HEK293 (cell line): ENCODE measurements at regions not wholly inside any gene's neighbourhood (a gene's known extent, or its start where the extent isn't known, plus 50 kb on each side); places are given as distances from the start of the nearest gene placed in this dataset.

Experiments used
- CTCF ChIA-PET: fragments of 350-600 bp; formaldehyde crosslinking; extraction: SDS; loops from one replicate; lab custom pipeline; 2021; ENCODE audit warnings: antibody characterized with exemption; lab: Yijun Ruan, JAX
- POLR2A ChIA-PET: fragments of 300-600 bp; formaldehyde crosslinking; extraction: SDS; loops from one replicate; lab custom pipeline; 2020; ENCODE audit warnings: antibody characterized with exemption, inconsistent platforms; lab: Yijun Ruan, JAX
- H3K27ac ChIP-seq: fragments of 200-500 bp; sonication (Bioruptor generic); 2 replicates; pipeline ENCODE4 v1.5.1; 2014; ENCODE audit warnings: low read depth, low read length, control low read depth, inconsistent platforms; ENCODE audit errors: extremely low read depth
- H3K36me3 ChIP-seq, 2 experiments: fragments of 200-500 bp in 1 of 2; sonication (Bioruptor generic) in 1 of 2; 1 replicate in 1 of 2; 2 replicates in 1 of 2; pipeline ENCODE4 v1.5.1; 2014 to 2017; ENCODE audit warnings: inconsistent platforms in 2 of 2, low read length in 2 of 2; ENCODE audit not compliant: control insufficient read depth in 2 of 2, insufficient read depth in 1 of 2
- H3K4me1 ChIP-seq: fragments of 200-500 bp; sonication (Bioruptor generic); 2 replicates; pipeline ENCODE4 v1.5.1; 2014; ENCODE audit warnings: mild to moderate bottlenecking, low read length, inconsistent platforms; ENCODE audit not compliant: control insufficient read depth, insufficient read depth
- H3K4me3 ChIP-seq: 2 replicates; pipeline ENCODE4 v1.5.1; 2011; ENCODE audit warnings: low read depth, mild to moderate bottlenecking, control low read depth, low read length, moderate library complexity
- H3K9me3 ChIP-seq: fragments of 200-500 bp; sonication (Bioruptor generic); 2 replicates; pipeline ENCODE4 v1.5.1; 2014; ENCODE audit warnings: low read depth, low read length, inconsistent platforms; ENCODE audit not compliant: control insufficient read depth, insufficient read depth
- KLF16 ChIP-seq: fragments of 450-650 bp; formaldehyde crosslinking; IDR thresholded peaks from 2 replicates; pipeline ENCODE4 v1.5.1; 2017; ENCODE audit warnings: missing biosample characterization, missing genetic modification characterization
- TCF7L2 ChIP-seq: IDR thresholded peaks from 2 replicates; pipeline ENCODE4 v1.6.1; 2011; ENCODE audit warnings: low read depth, mild to moderate bottlenecking, inconsistent platforms, low read length, moderate library complexity, borderline replicate concordance
- ZBTB1 ChIP-seq: fragments of 450-650 bp; formaldehyde crosslinking; IDR thresholded peaks from 2 replicates; pipeline ENCODE4 v1.5.1; 2016; ENCODE audit warnings: missing biosample characterization, missing genetic modification characterization
- ZNF132 ChIP-seq: fragments of 450-650 bp; formaldehyde crosslinking; IDR thresholded peaks from 2 replicates; pipeline ENCODE4 v1.5.1; 2017; ENCODE audit warnings: missing biosample characterization, missing genetic modification characterization, borderline replicate concordance
- ZNF146 ChIP-seq: fragments of 450-650 bp; formaldehyde crosslinking; IDR thresholded peaks from 2 replicates; pipeline ENCODE4 v1.5.1; 2016; ENCODE audit warnings: missing biosample characterization, missing genetic modification characterization
- ZNF155 ChIP-seq: fragments of 450-650 bp; formaldehyde crosslinking; IDR thresholded peaks from 2 replicates; pipeline ENCODE4 v1.5.1; 2016; ENCODE audit warnings: missing biosample characterization, missing genetic modification characterization
- ZNF16 ChIP-seq: fragments of 450-650 bp; formaldehyde crosslinking; IDR thresholded peaks from 2 replicates; pipeline ENCODE4 v1.5.1; 2016; ENCODE audit warnings: low read depth, missing biosample characterization, missing genetic modification characterization
- ZNF214 ChIP-seq: fragments of 450-650 bp; formaldehyde crosslinking; IDR thresholded peaks from 2 replicates; pipeline ENCODE4 v1.5.1; 2017; ENCODE audit warnings: missing biosample characterization, mild to moderate bottlenecking, missing genetic modification characterization, borderline replicate concordance
- ZNF239 ChIP-seq: fragments of 450-650 bp; formaldehyde crosslinking; IDR thresholded peaks from 2 replicates; pipeline ENCODE4 v1.5.1; 2016; ENCODE audit warnings: missing biosample characterization, missing genetic modification characterization
- ZNF266 ChIP-seq: fragments of 450-650 bp; formaldehyde crosslinking; IDR thresholded peaks from 2 replicates; pipeline ENCODE4 v1.5.1; 2016; ENCODE audit warnings: missing biosample characterization, missing genetic modification characterization, low read depth
- ZNF302 ChIP-seq: fragments of 450-650 bp; formaldehyde crosslinking; IDR thresholded peaks from 2 replicates; pipeline ENCODE4 v1.5.1; 2016; ENCODE audit warnings: missing biosample characterization, missing genetic modification characterization, low read depth
- ZNF362 ChIP-seq: fragments of 450-650 bp; formaldehyde crosslinking; IDR thresholded peaks from 2 replicates; pipeline ENCODE4 v1.5.1; 2016; ENCODE audit warnings: missing biosample characterization, missing genetic modification characterization
- ZNF423 ChIP-seq: fragments of 450-650 bp; formaldehyde crosslinking; IDR thresholded peaks from 2 replicates; pipeline ENCODE4 v1.5.1; 2016; ENCODE audit warnings: missing biosample characterization, missing genetic modification characterization
- ZNF610 ChIP-seq: fragments of 450-650 bp; formaldehyde crosslinking; IDR thresholded peaks from 2 replicates; pipeline ENCODE4 v1.5.1; 2016; ENCODE audit warnings: missing biosample characterization, missing genetic modification characterization, borderline replicate concordance
- ZNF621 ChIP-seq: fragments of 450-650 bp; formaldehyde crosslinking; IDR thresholded peaks from 2 replicates; pipeline ENCODE4 v1.5.1; 2017; ENCODE audit warnings: missing biosample characterization, missing genetic modification characterization
- ZNF624 ChIP-seq: fragments of 450-650 bp; formaldehyde crosslinking; IDR thresholded peaks from 2 replicates; pipeline ENCODE4 v1.5.1; 2017; ENCODE audit warnings: missing biosample characterization, missing genetic modification characterization
- ZNF768 ChIP-seq: fragments of 450-650 bp; formaldehyde crosslinking; IDR thresholded peaks from 2 replicates; pipeline ENCODE4 v1.5.1; 2018; ENCODE audit warnings: missing biosample characterization, mild to moderate bottlenecking, missing genetic modification characterization
- ZNF791 ChIP-seq: fragments of 450-650 bp; formaldehyde crosslinking; IDR thresholded peaks from 2 replicates; pipeline ENCODE4 v1.5.1; 2016; ENCODE audit warnings: missing biosample characterization, missing genetic modification characterization
- ZNF843 ChIP-seq: fragments of 450-650 bp; formaldehyde crosslinking; IDR thresholded peaks from 2 replicates; pipeline ENCODE4 v1.5.1; 2016; ENCODE audit warnings: missing biosample characterization, missing genetic modification characterization
- TF ChIP-seq, protein P1 (sequence below): fragments of 450-650 bp; formaldehyde crosslinking; IDR thresholded peaks from 2 replicates; pipeline ENCODE4 v1.5.1; 2016; ENCODE audit warnings: missing biosample characterization, missing genetic modification characterization
- TF ChIP-seq, protein P2 (sequence below): fragments of 450-650 bp; IDR thresholded peaks from 2 replicates; pipeline ENCODE4 v1.5.1; 2018; ENCODE audit warnings: missing biosample characterization, missing genetic modification characterization
- TF ChIP-seq, protein P3 (sequence below): fragments of 450-650 bp; formaldehyde crosslinking; IDR thresholded peaks from 2 replicates; pipeline ENCODE4 v1.5.1; 2016; ENCODE audit warnings: missing biosample characterization, missing genetic modification characterization
- TF ChIP-seq, protein P4 (sequence below): fragments of 450-650 bp; formaldehyde crosslinking; IDR thresholded peaks from 2 replicates; pipeline ENCODE4 v1.5.1; 2017; ENCODE audit warnings: missing biosample characterization, missing genetic modification characterization
- TF ChIP-seq, protein P5 (sequence below): fragments of 450-650 bp; formaldehyde crosslinking; IDR thresholded peaks from 2 replicates; pipeline ENCODE4 v1.5.1; 2017; ENCODE audit warnings: missing biosample characterization, missing genetic modification characterization

GRCh38 chr1:4050998-4051397 is 150.9 kb upstream of the C1orf174 start (continued):
- TF ChIP-seq, protein P1, sequence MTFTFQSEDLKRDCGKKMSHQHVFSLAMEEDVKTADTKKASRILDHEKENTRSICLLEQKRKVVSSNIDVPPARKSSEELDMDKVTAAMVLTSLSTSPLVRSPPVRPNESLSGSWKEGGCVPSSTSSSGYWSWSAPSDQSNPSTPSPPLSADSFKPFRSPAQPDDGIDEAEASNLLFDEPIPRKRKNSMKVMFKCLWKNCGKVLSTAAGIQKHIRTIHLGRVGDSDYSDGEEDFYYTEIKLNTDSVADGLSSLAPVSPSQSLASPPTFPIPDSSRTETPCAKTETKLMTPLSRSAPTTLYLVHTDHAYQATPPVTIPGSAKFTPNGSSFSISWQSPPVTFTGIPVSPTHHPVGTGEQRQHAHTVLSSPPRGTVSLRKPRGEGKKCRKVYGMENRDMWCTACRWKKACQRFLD (tag by site-specific recombination), result no peak
- TF ChIP-seq, protein P2, sequence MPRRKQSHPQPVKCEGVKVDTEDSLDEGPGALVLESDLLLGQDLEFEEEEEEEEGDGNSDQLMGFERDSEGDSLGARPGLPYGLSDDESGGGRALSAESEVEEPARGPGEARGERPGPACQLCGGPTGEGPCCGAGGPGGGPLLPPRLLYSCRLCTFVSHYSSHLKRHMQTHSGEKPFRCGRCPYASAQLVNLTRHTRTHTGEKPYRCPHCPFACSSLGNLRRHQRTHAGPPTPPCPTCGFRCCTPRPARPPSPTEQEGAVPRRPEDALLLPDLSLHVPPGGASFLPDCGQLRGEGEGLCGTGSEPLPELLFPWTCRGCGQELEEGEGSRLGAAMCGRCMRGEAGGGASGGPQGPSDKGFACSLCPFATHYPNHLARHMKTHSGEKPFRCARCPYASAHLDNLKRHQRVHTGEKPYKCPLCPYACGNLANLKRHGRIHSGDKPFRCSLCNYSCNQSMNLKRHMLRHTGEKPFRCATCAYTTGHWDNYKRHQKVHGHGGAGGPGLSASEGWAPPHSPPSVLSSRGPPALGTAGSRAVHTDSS (tag by site-specific recombination), result no peak
- no peak for TF ChIP-seq ZNF362 (tag by site-specific recombination)
- TF ChIP-seq ZNF146, result no peak
- TF ChIP-seq, all 188 proteins: peak for 0

- CTCF ChIA-PET, result interaction anchor here (0.6 kb wide), 1 partner anchor 49 kb away, joined by 3 read pairs; no protein-coding TSS in a partner anchor
- POLR2A ChIA-PET, result no interaction called here
- Histone ChIP-seq H3K9me3 (no peaks in the 10 kb centered on the region), H3K4me1 (no peaks in the 10 kb centered on the region)
- TF ChIP-seq ZNF239 (tag by site-specific recombination) (no peak), ZNF266 (tag by site-specific recombination) (no peak), ZNF423 (no peak), ZNF791 (no peak), ZNF132 (tag by site-specific recombination) (no peak), ZNF843 (no peak), ZNF16 (no peak), ZNF768 (tag by site-specific recombination) (no peak), ZNF155 (tag by site-specific recombination) (no peak), ZNF302 (no peak), ZNF624 (tag by site-specific recombination) (no peak), TCF7L2 (no peak)
- TF ChIP-seq, protein P1 (tag by site-specific recombination), result no peak
- TF ChIP-seq, protein P3, sequence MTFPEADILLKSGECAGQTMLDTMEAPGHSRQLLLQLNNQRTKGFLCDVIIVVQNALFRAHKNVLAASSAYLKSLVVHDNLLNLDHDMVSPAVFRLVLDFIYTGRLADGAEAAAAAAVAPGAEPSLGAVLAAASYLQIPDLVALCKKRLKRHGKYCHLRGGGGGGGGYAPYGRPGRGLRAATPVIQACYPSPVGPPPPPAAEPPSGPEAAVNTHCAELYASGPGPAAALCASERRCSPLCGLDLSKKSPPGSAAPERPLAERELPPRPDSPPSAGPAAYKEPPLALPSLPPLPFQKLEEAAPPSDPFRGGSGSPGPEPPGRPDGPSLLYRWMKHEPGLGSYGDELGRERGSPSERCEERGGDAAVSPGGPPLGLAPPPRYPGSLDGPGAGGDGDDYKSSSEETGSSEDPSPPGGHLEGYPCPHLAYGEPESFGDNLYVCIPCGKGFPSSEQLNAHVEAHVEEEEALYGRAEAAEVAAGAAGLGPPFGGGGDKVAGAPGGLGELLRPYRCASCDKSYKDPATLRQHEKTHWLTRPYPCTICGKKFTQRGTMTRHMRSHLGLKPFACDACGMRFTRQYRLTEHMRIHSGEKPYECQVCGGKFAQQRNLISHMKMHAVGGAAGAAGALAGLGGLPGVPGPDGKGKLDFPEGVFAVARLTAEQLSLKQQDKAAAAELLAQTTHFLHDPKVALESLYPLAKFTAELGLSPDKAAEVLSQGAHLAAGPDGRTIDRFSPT (tag by site-specific recombination), result no peak
- TF ChIP-seq, all 188 proteins: peak for 0
- Histone ChIP-seq H3K36me3 (no peaks in the 10 kb centered on the region), H3K4me3 (no peak overlapping the region), H3K27ac (no peak overlapping the region)
These were observed 152.6 kb upstream of the C1orf174 start for GRCh38 chr1:4052657-4053056.

- Histone ChIP-seq H3K4me3 (no peak overlapping the region), H3K27ac (no peak overlapping the region), H3K4me1 (no peaks in the 10 kb centered on the region), H3K36me3 (no peaks in the 10 kb centered on the region), H3K9me3 (no peaks in the 10 kb centered on the region)
- ChIA-PET CTCF (no interaction called here), POLR2A (no interaction called here)
- TF ChIP-seq KLF16 (tag by site-specific recombination) (no peak), ZNF621 (tag by site-specific recombination) (no peak), ZNF214 (tag by site-specific recombination) (no peak), TCF7L2 (no peak), ZBTB1 (tag by site-specific recombination) (no peak), ZNF610 (tag by site-specific recombination) (no peak)
- TF ChIP-seq, protein P4, sequence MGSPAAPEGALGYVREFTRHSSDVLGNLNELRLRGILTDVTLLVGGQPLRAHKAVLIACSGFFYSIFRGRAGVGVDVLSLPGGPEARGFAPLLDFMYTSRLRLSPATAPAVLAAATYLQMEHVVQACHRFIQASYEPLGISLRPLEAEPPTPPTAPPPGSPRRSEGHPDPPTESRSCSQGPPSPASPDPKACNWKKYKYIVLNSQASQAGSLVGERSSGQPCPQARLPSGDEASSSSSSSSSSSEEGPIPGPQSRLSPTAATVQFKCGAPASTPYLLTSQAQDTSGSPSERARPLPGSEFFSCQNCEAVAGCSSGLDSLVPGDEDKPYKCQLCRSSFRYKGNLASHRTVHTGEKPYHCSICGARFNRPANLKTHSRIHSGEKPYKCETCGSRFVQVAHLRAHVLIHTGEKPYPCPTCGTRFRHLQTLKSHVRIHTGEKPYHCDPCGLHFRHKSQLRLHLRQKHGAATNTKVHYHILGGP (tag by site-specific recombination), result no peak
- TF ChIP-seq, protein P5, sequence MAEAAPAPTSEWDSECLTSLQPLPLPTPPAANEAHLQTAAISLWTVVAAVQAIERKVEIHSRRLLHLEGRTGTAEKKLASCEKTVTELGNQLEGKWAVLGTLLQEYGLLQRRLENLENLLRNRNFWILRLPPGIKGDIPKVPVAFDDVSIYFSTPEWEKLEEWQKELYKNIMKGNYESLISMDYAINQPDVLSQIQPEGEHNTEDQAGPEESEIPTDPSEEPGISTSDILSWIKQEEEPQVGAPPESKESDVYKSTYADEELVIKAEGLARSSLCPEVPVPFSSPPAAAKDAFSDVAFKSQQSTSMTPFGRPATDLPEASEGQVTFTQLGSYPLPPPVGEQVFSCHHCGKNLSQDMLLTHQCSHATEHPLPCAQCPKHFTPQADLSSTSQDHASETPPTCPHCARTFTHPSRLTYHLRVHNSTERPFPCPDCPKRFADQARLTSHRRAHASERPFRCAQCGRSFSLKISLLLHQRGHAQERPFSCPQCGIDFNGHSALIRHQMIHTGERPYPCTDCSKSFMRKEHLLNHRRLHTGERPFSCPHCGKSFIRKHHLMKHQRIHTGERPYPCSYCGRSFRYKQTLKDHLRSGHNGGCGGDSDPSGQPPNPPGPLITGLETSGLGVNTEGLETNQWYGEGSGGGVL (tag by site-specific recombination), result no peak
These were observed 153.2 kb upstream of the C1orf174 start for GRCh38 chr1:4053160-4053748.
